Panc1 (cell line): ENCODE measurements at regions not wholly inside any gene's neighbourhood (a gene's known extent, or its start where the extent isn't known, plus 50 kb on each side); places are given as distances from the start of the nearest gene placed in this dataset.

ENCODE experiments used
- POLR2AphosphoS5 ChIP-seq: IDR thresholded peaks from 2 replicates; pipeline ENCODE4 v1.6.1; 2012; ENCODE audit warnings: mild to moderate bottlenecking, low read depth, low read length, moderate library complexity
- SIN3A ChIP-seq: IDR thresholded peaks from 2 replicates; pipeline ENCODE4 v1.6.1; 2012; ENCODE audit warnings: low read depth, mild to moderate bottlenecking, low read length, moderate library complexity, borderline replicate concordance; ENCODE audit not compliant: insufficient read depth
- TCF7L2 ChIP-seq: IDR thresholded peaks from 2 replicates; pipeline ENCODE4 v1.6.1; 2011; ENCODE audit warnings: mild to moderate bottlenecking, low read depth, low read length, inconsistent platforms
- TF ChIP-seq, protein P1 (sequence below): fragments of 450-650 bp; IDR thresholded peaks from 2 replicates; pipeline ENCODE4 v1.5.1; 2017; ENCODE audit warnings: mild to moderate bottlenecking
- TF ChIP-seq, protein P2 (sequence below), 2 experiments: IDR thresholded peaks; 2 replicates each; pipeline ENCODE4 v1.6.1; 2011 to 2012; ENCODE audit warnings: low read depth in 2 of 2, control low read depth in 1 of 2, low read length in 1 of 2, mild to moderate bottlenecking in 1 of 2, moderate library complexity in 1 of 2; ENCODE audit not compliant: insufficient read depth in 1 of 2

DNA sequence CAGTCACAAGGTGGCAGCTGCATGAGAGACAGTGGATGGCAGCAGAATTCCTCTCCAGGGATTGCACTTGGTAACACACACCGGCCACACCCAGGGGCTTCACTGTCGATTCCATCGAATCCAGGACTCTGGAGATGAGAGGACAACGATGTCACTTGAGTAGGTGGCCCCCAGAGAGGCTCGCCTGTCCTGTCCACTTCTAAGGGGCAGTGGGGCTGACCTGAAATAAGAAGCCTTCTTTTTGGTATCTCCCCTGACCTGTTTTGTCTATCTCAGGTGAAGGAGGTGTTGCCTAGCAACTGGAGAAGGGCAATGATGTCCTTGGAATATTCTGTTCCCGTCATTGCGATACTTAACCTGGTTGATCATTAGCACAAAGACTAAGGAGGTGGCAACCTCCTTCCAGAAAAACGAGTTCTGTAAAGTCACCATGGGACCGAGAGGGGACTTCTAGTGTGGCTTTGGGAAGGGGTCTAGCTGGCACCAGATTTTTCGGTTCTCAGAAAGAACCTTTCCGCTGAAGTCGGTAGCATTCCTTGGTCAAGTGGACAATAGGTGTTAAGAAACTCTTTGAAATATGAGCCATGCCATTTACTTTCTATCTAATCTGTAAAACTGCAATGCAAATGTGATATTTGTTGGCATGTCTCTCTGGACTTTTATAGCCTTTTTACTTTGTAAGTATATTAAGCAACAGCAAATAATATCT lies 85.2 kb upstream of the TMPRSS2 start:
- TF ChIP-seq, protein P1, sequence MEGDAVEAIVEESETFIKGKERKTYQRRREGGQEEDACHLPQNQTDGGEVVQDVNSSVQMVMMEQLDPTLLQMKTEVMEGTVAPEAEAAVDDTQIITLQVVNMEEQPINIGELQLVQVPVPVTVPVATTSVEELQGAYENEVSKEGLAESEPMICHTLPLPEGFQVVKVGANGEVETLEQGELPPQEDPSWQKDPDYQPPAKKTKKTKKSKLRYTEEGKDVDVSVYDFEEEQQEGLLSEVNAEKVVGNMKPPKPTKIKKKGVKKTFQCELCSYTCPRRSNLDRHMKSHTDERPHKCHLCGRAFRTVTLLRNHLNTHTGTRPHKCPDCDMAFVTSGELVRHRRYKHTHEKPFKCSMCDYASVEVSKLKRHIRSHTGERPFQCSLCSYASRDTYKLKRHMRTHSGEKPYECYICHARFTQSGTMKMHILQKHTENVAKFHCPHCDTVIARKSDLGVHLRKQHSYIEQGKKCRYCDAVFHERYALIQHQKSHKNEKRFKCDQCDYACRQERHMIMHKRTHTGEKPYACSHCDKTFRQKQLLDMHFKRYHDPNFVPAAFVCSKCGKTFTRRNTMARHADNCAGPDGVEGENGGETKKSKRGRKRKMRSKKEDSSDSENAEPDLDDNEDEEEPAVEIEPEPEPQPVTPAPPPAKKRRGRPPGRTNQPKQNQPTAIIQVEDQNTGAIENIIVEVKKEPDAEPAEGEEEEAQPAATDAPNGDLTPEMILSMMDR, result no peak
- TF ChIP-seq, protein P2, sequence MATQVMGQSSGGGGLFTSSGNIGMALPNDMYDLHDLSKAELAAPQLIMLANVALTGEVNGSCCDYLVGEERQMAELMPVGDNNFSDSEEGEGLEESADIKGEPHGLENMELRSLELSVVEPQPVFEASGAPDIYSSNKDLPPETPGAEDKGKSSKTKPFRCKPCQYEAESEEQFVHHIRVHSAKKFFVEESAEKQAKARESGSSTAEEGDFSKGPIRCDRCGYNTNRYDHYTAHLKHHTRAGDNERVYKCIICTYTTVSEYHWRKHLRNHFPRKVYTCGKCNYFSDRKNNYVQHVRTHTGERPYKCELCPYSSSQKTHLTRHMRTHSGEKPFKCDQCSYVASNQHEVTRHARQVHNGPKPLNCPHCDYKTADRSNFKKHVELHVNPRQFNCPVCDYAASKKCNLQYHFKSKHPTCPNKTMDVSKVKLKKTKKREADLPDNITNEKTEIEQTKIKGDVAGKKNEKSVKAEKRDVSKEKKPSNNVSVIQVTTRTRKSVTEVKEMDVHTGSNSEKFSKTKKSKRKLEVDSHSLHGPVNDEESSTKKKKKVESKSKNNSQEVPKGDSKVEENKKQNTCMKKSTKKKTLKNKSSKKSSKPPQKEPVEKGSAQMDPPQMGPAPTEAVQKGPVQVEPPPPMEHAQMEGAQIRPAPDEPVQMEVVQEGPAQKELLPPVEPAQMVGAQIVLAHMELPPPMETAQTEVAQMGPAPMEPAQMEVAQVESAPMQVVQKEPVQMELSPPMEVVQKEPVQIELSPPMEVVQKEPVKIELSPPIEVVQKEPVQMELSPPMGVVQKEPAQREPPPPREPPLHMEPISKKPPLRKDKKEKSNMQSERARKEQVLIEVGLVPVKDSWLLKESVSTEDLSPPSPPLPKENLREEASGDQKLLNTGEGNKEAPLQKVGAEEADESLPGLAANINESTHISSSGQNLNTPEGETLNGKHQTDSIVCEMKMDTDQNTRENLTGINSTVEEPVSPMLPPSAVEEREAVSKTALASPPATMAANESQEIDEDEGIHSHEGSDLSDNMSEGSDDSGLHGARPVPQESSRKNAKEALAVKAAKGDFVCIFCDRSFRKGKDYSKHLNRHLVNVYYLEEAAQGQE (IDR thresholded peaks at IDR 0.05; ENCODE audit: insufficient read depth in 1 of 2, low read depth in 2 of 2, low read length in 1 of 2), result no peak
- no peak for TF ChIP-seq SIN3A
- no peak for TF ChIP-seq TCF7L2
- no peak for TF ChIP-seq POLR2AphosphoS5
